IgD-negative memory B cell (primary cell): ENCODE measurements at regions not wholly inside any gene's neighbourhood (a gene's known extent, or its start where the extent isn't known, plus 50 kb on each side); places are given as distances from the start of the nearest gene placed in this dataset.
A peak's percentile ranks its signal among the peaks of the same experiment; 100 is the strongest.

ENCODE experiments used
- H3K27ac Mint-ChIP-seq, 3 donors: one replicate each; pipeline ENCODE4 v1.8.0; 2020 to 2022; ENCODE audit warnings: mild to moderate bottlenecking in 3 of 3, mixed read lengths in 3 of 3, moderate library complexity in 1 of 3
- H3K27me3 Mint-ChIP-seq: one replicate; pipeline ENCODE4 v1.8.0; 2021; ENCODE audit warnings: mixed read lengths
- H3K36me3 Mint-ChIP-seq: one replicate; pipeline ENCODE4 v1.8.0; 2020; ENCODE audit warnings: mild to moderate bottlenecking, mixed read lengths
- H3K4me1 Mint-ChIP-seq, 3 donors: one replicate each; pipeline ENCODE4 v1.8.0; 2020 to 2022; ENCODE audit warnings: mixed read lengths in 3 of 3, mild to moderate bottlenecking in 1 of 3
- H3K4me3 Mint-ChIP-seq, 4 donors: one replicate each; pipeline ENCODE4 v1.8.0; 2020 to 2022; ENCODE audit warnings: mild to moderate bottlenecking in 4 of 4, mixed read lengths in 4 of 4, moderate library complexity in 3 of 4
- H3K9me3 Mint-ChIP-seq, 3 donors: one replicate each; pipeline ENCODE4 v1.8.0; 2020 to 2021; ENCODE audit warnings: mixed read lengths in 3 of 3, mild to moderate bottlenecking in 1 of 3

GRCh38 chr19:32231691-32232090 is 113.7 kb upstream of the ZNF507 start:
- no peaks in the 10 kb centered on the region for H3K27me3 Mint-ChIP-seq
- no peaks in the 10 kb centered on the region for H3K9me3 Mint-ChIP-seq
- H3K4me1 Mint-ChIP-seq: no peaks in the 10 kb centered on the region
- H3K4me3 Mint-ChIP-seq: no peak overlapping the region
- H3K36me3 Mint-ChIP-seq: no peaks in the 10 kb centered on the region
- no peak overlapping the region for H3K27ac Mint-ChIP-seq

DNA sequence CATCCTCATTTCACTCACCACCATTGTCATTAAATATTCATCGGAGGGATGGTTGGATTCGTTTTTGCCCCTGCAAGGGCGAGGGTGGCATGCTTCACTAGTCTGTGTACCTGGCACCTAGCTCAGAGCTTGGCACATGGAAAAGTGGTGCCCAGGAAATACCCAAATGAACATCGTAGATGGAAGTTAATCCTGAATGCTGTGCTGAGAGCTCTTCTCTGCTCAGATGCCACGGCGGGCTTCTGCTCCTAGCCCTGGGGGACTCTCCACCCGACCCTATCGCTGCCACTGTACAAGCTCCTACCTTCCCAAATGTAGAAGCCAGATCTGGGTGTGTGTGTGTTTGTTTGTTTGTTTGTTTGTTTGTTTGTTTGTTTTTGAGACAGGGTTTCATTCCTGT is 113.0 kb upstream of the ZNF507 start:
- Mint-ChIP-seq H3K27ac (no peak overlapping the region), H3K27me3 (no peaks in the 10 kb centered on the region), H3K9me3 (no peaks in the 10 kb centered on the region), H3K36me3 (no peaks in the 10 kb centered on the region), H3K4me1 (no peaks in the 10 kb centered on the region), H3K4me3 (no peak overlapping the region)

DNA sequence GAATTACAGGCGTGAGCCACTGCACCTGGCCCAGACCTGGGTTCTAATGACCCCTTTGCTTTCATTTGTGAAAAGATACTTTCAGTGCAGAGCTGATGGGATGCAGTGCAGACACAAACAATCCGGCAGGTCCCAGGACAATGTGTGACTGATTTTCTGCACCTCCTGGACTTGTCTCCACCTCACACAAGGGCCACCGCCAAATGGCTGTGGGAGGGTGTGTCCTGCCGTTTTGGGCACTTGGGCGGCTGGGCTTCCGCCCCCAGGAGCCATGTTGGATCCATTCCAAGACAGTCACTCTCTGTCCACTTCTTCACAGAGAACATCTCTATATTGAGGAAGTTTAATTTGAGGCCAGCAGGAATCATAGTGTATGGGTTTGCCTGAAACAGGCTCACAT is 112.3 kb upstream of the ZNF507 start:
- H3K4me1 Mint-ChIP-seq: peaks cover 0 to 2% (median 0%) of the 10 kb centered on the region in 3 donors
- no peak overlapping the region for H3K4me3 Mint-ChIP-seq
- H3K27ac Mint-ChIP-seq: no peak overlapping the region
- no peaks in the 10 kb centered on the region for H3K36me3 Mint-ChIP-seq
- H3K27me3 Mint-ChIP-seq: no peaks in the 10 kb centered on the region
- no peaks in the 10 kb centered on the region for H3K9me3 Mint-ChIP-seq

GRCh38 chr19:32233885-32234284 is 111.5 kb upstream of the ZNF507 start:
- H3K27me3 Mint-ChIP-seq: no peaks in the 10 kb centered on the region
- no peaks in the 10 kb centered on the region for H3K36me3 Mint-ChIP-seq
- H3K27ac Mint-ChIP-seq: no peak overlapping the region
- no peak overlapping the region for H3K4me3 Mint-ChIP-seq
- no peaks in the 10 kb centered on the region for H3K9me3 Mint-ChIP-seq
- H3K4me1 Mint-ChIP-seq: peaks cover 0 to 2% (median 0%) of the 10 kb centered on the region in 3 donors

DNA sequence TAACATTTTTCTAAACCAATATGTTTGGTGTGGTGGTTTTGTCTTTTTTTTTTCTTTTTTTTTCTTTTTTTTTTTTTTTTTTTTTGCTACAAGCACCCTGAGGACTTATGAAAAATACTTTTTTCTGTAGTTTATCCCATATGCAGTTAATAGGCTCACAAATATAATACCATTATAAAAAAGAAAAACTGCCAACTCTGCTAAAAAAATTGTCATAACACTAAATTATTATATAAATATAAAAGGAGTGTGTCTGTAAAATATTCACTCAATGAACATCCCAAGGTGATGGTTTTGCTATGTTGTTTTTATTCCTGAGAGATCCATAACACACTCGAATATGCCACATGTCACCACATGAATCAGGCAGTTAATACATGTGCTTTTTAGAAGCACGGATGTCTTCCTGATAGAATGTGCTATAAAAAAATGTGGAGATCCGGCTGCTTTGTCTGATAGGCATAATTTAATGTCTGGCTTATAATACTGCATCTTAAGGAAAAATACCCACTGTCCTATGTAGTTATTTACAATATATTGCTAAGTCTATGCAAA is 110.7 kb upstream of the ZNF507 start:
- Mint-ChIP-seq H3K4me3 (no peak overlapping the region), H3K36me3 (no peaks in the 10 kb centered on the region), H3K4me1 (peaks cover 0 to 2% (median 0%) of the 10 kb centered on the region in 3 donors), H3K27ac (no peak overlapping the region), H3K9me3 (no peaks in the 10 kb centered on the region), H3K27me3 (no peaks in the 10 kb centered on the region)

DNA sequence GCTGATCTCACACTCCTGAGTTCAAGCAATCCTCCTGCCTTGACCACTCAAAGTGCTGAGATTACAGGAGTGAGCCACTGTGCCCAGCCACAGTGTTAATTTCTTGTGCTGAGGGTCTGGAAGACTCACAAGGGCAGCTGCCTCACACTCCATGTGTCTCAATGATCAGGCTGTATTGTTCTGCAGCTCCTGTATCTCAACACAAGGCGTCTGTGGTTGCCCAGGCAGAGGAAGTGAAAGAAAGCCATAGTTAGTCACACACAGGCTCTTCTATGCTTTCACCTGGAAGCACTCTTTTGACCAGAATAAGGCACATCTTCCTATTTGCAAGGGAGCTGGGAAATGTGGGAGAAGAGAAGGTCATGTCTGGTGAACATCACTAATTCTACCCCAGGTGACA is 107.3 kb upstream of the ZNF507 start:
- no peak overlapping the region for H3K27ac Mint-ChIP-seq
- H3K9me3 Mint-ChIP-seq: peaks cover 0 to 8% (median 0%) of the 10 kb centered on the region in 3 donors
- H3K4me1 Mint-ChIP-seq: peaks cover 0 to 2% (median 0%) of the 10 kb centered on the region in 3 donors
- no peak overlapping the region for H3K4me3 Mint-ChIP-seq
- no peaks in the 10 kb centered on the region for H3K27me3 Mint-ChIP-seq
- no peaks in the 10 kb centered on the region for H3K36me3 Mint-ChIP-seq

- no peaks in the 10 kb centered on the region for H3K36me3 Mint-ChIP-seq
Observed at GRCh38 chr19:32240316-32240715, 105.1 kb upstream of the ZNF507 start.

DNA sequence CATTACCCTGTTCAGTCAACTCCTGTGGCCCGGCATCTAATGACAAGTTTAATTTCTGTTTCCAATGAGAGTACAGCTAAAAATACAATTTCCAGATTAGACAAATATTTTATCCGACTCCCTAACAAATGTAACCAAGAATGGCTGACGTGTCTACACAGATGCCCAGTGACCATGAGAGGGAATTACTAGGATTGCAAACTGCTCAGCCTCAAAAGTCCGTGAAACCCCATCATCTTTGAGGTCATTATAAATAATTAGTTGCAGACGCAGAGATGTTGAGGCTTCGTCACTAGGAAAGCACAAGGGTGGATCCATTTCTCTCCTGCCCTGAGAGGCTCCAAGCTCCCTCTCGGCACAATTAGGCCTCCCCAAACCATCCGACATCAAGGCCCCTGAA is 104.1 kb upstream of the ZNF507 start:
- H3K4me3 Mint-ChIP-seq: no peak overlapping the region
- no peaks in the 10 kb centered on the region for H3K27me3 Mint-ChIP-seq
- H3K27ac Mint-ChIP-seq: no peak overlapping the region
- H3K36me3 Mint-ChIP-seq: no peaks in the 10 kb centered on the region
- peaks cover 0 to 2% (median 0%) of the 10 kb centered on the region in 3 donors for H3K4me1 Mint-ChIP-seq
- H3K9me3 Mint-ChIP-seq: peaks cover 0 to 8% (median 0%) of the 10 kb centered on the region in 3 donors

More at GRCh38 chr19:32240316-32240715, 105.1 kb upstream of the ZNF507 start:
- H3K27ac Mint-ChIP-seq: no peak overlapping the region
- H3K27me3 Mint-ChIP-seq: no peaks in the 10 kb centered on the region
- H3K4me1 Mint-ChIP-seq: peaks cover 0 to 2% (median 0%) of the 10 kb centered on the region in 3 donors
- H3K9me3 Mint-ChIP-seq: peaks cover 0 to 8% (median 0%) of the 10 kb centered on the region in 3 donors
- no peak overlapping the region for H3K4me3 Mint-ChIP-seq

DNA sequence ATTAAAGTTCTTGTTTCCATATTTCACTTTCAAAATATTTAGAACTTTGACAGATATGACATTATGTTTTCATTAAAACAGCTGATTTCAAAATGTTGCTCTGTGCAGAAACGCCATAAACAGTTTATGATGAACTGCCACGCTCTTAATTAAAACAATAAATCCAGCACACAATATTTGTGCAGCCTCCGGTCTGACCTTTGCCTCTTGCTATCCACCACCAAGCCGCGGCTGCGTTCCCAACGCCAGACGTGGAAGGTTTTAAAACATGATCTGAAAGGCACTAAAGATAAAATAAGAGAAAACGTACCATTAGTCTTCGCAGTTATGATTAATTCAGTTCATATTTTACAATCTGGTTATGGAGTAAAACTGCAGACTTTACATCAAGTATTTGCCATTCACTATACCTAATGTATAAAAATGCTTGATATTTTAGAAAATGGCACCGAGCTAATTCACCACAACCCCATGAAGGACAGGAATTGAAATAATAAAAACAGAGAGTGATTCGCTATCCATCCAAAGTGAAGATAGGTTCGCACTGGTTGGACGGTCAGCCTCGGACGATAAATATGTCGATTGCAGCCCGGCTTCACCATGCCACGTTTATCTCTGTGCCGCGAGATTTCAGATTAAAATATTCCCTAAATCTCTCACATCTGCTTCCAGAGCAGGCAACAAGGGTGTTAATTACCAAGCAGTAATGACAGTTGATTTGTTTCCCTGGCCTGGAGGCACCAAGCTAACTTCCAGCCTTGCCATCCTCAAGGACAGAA is 103.3 kb upstream of the ZNF507 start:
- Mint-ChIP-seq H3K27me3 (no peaks in the 10 kb centered on the region), H3K4me1 (peaks cover 0 to 2% (median 0%) of the 10 kb centered on the region in 3 donors), H3K27ac (no peak overlapping the region), H3K9me3 (peaks cover 0 to 8% (median 0%) of the 10 kb centered on the region in 3 donors), H3K4me3 (no peak overlapping the region), H3K36me3 (no peaks in the 10 kb centered on the region)

- H3K4me1 Mint-ChIP-seq: no peaks in the 10 kb centered on the region
- no peaks in the 10 kb centered on the region for H3K36me3 Mint-ChIP-seq
- H3K27me3 Mint-ChIP-seq: no peaks in the 10 kb centered on the region
- H3K9me3 Mint-ChIP-seq: peaks cover 0 to 11% (median 0%) of the 10 kb centered on the region in 3 donors
- H3K27ac Mint-ChIP-seq: no peak overlapping the region
- H3K4me3 Mint-ChIP-seq: no peak overlapping the region
Observed at GRCh38 chr19:32246006-32246405, 99.4 kb upstream of the ZNF507 start.

GRCh38 chr19:32251634-32252332 is 93.6 kb upstream of the ZNF507 start:
- Mint-ChIP-seq H3K27ac (no peak overlapping the region), H3K27me3 (no peaks in the 10 kb centered on the region), H3K4me3 (no peak overlapping the region), H3K4me1 (no peaks in the 10 kb centered on the region), H3K9me3 (peaks cover 0 to 10% (median 0%) of the 10 kb centered on the region in 3 donors), H3K36me3 (no peaks in the 10 kb centered on the region)

GRCh38 chr19:32252333-32252669 is 93.1 kb upstream of the ZNF507 start:
- Mint-ChIP-seq H3K4me1 (no peaks in the 10 kb centered on the region), H3K9me3 (peaks cover 0 to 10% (median 0%) of the 10 kb centered on the region in 3 donors), H3K4me3 (no peak overlapping the region), H3K27ac (no peak overlapping the region), H3K36me3 (no peaks in the 10 kb centered on the region), H3K27me3 (no peaks in the 10 kb centered on the region)

DNA sequence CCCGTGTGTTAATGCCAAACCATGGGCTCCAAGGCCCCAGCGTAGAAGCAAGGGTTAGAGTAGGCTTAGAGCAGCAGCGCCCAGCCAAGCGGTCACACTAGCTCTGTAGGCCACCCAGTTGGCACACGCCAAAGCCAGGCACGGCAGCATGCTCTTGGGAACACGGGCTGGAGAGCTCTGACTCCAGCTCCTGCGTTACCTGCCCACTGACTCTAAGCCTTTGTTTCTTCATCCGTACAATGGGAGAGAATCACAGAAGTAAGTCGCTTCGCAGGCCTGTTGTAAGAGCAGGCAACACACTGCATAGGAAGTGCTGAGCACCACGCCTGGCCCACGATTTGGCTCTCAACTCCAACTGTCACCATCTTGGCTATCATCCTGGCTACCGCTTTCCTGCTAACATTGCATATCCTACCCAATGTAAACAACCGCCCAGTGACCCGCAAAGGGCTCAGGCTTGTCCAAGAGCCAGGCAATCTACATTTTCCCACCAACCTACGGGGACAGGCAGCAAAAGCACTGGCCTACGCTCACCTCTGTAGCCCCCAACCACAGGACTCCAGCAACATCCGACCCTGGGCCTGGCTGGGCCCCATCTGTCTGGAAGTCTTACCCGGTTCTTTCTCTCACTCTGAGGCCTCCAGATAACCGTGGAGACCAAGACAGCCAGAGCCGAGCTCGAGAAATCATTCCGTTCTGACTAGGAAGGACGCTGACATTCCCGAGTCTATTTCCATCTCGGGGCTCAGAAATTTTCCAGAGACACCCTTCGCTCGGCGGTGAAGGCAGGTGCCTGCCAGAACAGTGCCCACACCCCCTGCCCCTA is 91.5 kb upstream of the ZNF507 start:
- peak overlapping the region in 1 of 4 donors; percentile 27 for H3K4me3 Mint-ChIP-seq
- H3K9me3 Mint-ChIP-seq: peaks cover 0 to 4% (median under 1%) of the 10 kb centered on the region in 3 donors
- H3K27ac Mint-ChIP-seq: no peak overlapping the region
- H3K27me3 Mint-ChIP-seq: no peaks in the 10 kb centered on the region
- H3K36me3 Mint-ChIP-seq: no peaks in the 10 kb centered on the region
- H3K4me1 Mint-ChIP-seq: no peaks in the 10 kb centered on the region

DNA sequence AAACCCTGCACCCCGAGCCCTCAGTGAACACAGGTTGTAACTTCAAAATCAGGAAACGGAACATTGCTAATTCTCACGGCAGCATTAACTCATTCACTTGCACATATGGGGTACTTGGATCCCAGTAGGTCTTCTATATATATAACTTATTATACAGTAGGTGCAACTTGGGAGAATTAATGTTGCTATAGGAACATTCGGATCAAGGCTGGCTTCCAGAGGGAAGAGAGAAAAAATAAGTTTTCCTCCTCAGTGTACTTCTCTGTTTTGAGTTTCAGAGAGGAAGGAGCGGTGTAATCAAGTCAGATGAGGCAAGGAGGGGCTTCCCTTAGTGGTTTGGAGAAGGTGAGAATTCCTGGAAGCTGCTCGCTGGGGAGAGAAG is 90.9 kb upstream of the ZNF507 start:
- H3K27ac Mint-ChIP-seq: no peak overlapping the region
- no peak overlapping the region for H3K4me3 Mint-ChIP-seq
- no peaks in the 10 kb centered on the region for H3K36me3 Mint-ChIP-seq
- H3K4me1 Mint-ChIP-seq: no peaks in the 10 kb centered on the region
- H3K9me3 Mint-ChIP-seq: peaks cover 0 to 7% (median 5%) of the 10 kb centered on the region in 3 donors
- no peaks in the 10 kb centered on the region for H3K27me3 Mint-ChIP-seq
